ENCODE measurements at regions not wholly inside any gene's neighbourhood (a gene's known extent, or its start where the extent isn't known, plus 50 kb on each side); places are given as distances from the start of the nearest gene placed in this dataset.

DNA sequence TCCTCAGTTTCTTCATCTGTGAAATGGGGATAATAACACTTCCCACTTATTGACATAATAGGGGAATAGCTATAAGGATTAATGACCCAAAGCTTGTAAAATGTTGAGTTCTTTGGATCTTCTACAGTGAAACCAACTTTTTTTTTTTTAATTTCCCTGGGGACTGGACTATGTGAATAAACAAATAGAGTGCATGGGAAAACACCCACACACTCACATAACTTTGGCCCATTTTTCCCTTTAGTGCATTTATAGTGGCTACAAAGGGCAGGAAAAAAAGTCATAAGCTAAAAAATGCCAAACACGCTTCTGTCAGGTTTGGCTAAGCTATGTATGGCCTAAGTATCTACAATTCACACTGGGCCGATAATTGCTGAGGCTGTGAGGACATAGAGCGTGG lies 406.2 kb upstream of the JAG1 start:
- peak; percentile 44 to 90 for DNase-seq (ENCODE audit: low read depth in 2 of 2)

DNA sequence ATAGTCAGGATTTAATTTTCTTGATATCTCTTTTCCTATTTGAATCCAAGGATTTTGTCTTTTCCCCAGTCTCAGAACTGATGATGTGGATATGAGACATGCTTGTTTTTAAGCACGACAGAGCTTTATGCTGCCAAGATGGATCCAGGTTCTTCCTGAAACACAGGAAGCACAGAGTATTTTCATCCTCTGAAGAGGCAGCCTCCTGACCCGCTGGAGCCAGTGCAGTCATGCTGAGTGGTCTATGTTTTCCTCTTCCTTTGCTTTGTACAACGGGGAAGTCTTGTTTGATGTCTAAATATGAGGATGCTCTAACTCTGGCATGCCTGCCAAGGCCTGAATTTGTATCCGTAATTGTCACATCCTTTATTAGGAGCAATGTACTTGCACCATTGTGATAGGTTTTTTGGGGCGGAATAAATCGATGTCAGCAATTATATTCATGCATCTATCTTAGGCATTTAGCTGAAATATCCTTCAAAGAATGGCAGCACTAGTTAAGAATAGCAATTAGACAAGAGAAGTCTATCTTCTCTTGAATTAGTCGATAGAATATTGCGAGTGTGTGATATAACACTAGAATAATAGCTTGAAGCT lies 407.1 kb upstream of the JAG1 start:
- peak; percentile 80 to 98 for DNase-seq (ENCODE audit: low read depth in 2 of 2)

DNA sequence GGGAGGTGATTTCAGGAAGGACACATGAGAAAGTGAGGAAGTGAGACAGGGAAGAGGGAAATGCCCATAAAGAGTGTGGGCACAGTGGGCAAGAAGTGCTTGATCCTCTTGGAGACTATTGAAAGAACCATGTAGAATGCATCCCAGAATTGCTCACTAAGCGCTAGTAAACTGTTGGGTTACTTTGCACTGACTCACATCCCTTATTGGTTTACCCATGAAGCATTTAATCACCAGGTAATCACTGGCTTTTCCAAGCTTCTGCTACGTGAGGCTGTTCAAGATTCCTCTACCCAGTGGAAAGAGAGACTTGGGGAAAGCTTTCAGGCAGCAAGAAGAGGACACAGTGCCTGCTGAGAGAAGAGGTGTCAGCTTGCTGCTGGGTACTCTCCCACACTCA lies 410.0 kb upstream of the JAG1 start:
- DNase-seq (ENCODE audit: low read depth in 2 of 2) = peak in 1 of 2 donors; percentile 36

DNA sequence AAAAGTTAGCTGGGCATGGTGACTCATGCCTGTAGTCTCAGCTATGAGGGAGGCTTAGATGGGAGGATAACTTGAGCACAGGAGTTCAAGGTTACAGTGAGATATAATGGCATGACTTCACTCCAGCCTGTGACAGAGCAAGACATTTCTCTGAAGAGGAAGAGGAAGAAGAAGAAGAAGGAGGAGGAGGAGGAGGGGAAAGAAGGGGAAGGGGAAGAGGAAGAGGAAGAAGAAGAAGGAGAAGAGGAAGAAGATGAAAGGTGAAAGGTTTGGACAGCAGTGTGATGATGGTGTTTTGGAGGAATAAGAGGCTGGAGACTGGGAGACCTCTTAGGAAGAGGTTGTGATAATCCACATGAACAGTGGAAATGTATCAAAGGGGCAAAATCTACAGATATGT lies 410.7 kb upstream of the JAG1 start:
- DNase-seq (ENCODE audit: low read depth in 2 of 2) = no peak

DNA sequence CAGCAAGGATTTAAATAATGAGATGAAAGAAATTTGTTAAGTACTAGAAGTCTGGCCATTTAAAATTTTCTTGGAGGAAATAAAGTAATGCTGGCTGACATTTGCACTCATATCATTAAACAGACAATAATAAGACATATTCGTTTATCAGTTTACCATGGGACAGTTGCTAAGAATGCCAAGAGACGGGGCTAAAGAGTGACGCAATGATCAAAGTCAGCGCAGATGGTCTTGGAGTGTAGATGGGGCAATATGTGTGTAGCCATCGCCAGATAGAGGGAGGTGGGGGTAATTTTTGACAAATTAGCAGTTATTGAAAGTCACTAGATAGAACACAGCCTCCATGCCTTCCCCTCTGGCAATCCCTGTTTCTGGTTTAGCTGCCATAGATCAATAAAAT lies 413.2 kb upstream of the JAG1 start:
- DNase-seq (ENCODE audit: low read depth in 2 of 2) = no peak

DNA sequence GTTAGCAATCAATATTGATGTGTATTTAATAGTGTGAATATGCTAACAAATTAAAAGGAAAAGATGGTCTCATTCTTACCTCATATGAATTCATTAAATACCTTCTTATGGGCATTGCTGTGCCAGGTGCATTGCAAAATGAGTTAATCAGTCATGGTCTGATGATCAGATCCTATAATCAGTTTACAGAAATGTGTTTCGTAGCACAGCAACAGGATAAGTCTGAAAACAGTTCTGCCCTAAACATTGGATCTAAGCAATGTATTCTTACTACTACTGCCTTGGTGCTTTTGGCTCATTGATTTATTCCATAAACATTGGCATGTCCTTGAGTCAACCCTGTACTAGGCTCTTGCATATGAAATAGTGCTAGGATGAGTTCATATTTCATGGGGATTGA lies 417.0 kb upstream of the JAG1 start:
- no peak for DNase-seq (ENCODE audit: low read depth in 2 of 2)

DNA sequence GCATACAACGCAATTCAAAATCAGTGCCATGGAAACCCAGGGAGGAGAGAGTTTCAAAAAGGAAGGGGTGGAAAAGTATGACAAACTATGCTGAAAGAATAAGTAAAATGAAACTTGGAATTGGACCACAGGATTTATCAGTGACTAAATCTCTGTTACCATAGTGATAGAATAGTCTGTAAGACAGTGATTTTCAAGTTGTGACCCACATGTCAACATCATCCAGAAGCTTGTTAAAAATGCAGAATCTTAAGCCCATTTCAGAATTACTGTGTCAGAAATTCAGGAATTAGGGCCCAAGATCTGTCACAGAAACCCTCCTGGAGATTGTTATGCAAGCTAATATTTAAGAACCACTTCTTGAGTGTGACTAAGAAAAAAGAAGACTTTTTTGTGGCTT lies 417.7 kb upstream of the JAG1 start:
- DNase-seq (ENCODE audit: low read depth in 2 of 2) = peak in 1 of 2 donors; percentile 41

DNA sequence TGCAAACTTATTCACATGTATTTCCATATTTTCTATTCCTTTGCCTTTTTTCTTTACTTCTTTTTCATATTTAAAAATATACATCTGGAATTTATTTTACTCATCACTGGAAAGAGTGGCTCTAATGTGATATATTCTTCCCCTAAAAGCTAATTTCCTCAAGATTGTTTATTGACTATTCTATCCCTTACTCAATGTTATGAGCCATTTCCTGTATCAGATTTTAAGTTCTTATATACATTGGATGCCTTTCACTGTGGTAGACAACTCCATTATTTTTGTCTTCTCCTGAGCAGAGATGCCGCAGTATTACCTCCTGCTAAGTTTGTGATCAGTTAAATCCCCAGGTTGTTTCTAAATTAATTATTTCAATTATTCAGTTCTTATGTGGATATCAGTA lies 418.4 kb upstream of the JAG1 start:
- no peak for DNase-seq (ENCODE audit: low read depth in 2 of 2)

DNA sequence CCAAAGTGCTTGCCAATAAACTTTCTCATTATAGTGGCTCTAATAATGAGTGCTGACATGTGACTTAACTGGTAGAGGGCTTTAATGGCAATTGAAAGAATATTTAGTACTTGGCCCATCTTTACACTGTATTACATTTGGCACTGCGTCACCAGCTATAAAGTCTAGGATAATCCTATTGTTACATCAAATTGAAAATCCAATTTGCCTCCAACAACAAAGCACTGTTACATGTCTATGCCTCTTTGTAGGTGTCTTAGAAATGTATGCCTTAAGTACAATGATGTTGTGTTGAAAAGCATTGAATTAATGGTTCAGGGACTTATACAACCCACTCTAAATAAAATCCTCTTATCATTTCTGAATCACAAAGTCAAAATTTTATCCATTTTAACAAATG lies 420.4 kb upstream of the JAG1 start:
- no peak for DNase-seq (ENCODE audit: low read depth in 2 of 2)

DNA sequence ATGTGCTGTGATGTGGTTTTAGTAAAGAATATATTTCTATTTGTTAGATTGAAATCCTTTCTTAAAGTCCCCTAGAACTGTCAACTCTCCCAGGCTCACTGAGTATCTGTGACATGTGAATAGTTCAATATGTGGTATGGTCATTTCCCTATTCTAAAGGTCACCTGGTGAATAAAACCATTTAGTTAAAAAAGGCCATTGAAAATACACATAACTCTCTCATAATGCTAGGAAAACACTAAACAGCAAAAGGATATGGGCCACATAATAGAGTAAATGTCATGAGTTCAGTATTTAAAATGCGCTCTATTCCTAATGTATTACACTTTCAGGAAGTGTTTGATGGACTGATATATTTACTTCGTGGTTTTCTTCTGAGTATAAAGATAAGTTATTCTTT lies 420.9 kb upstream of the JAG1 start:
- no peak for DNase-seq (ENCODE audit: low read depth in 2 of 2)

DNA sequence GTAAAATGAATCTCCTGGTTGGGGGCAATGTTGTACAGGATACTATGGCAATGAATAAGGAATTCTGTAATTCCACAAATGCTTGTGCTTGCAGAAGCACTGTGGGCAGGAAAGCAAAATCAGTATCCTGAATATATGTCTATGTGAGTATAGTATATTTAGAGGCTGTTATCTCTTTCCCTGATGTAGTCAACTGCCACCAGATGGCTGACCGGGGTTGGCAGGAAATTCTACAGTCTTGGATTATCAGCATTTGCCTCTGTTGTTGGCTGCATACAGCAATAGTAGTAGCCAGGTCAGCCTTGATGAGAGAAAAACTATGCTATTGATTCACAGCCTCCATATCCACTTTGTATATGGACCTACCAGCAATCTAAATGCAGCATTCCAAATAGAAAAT lies 425.1 kb upstream of the JAG1 start:
- DNase-seq (ENCODE audit: low read depth in 2 of 2) = peak; percentile 12 to 70

DNA sequence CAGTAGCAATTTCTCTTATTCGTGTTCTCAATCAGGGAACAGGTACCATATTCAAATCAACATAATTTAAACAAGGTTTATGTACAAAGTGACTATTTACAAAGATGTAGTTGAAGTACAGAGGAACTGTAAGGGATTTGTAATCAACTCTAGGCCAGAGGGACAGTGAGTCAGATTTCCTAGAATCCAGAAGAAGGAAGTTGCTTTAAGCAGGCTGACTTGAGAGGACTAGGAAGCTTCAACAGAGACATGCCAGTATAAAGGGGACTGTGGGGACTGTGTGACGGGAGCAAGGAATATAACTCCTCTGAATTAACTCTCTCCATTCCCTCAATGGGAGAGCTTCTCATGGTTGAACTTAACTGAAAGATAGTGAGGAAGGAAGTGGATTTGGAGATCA lies 427.4 kb upstream of the JAG1 start:
- DNase-seq (ENCODE audit: low read depth in 2 of 2) = peak in 1 of 2 donors; percentile 83

DNA sequence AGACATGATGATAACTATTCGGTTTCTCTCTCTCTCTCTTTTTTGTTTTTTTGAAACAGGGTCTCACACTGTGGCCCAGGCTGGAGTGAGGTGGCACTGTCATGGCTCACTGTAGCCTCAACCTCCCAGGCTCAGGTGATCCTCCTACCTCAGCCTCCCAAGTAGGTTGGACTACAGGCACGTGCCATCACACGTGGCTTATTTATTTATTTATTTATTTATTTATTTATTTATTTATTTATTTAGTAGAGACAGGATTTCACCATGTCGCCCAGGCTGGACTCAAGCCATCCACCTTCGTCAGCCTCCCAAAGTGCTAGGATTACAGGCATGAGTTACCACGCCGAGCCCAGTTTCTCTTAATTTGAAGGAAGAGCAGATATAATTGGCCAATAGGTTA lies 427.9 kb upstream of the JAG1 start:
- no peak for DNase-seq (ENCODE audit: low read depth in 2 of 2)

DNA sequence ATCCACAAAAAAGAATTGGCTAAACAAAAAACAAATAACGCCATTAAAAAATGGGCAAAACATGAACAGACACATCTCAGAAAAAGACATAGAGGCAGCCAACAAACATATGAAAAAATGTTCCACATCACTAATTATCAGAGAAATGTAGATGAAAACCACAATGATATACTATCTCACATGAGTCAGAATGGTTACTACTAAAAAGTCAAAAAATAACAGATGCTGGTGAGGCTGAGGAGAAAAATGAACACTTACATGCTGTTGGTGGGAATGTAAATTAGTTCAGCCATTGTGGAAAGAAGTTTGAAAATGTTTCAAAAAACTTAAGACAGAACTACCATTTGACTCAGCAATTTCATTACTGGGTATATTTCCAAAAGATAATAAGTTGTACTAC lies 430.1 kb upstream of the JAG1 start:
- DNase-seq (ENCODE audit: low read depth in 2 of 2) = no peak

DNA sequence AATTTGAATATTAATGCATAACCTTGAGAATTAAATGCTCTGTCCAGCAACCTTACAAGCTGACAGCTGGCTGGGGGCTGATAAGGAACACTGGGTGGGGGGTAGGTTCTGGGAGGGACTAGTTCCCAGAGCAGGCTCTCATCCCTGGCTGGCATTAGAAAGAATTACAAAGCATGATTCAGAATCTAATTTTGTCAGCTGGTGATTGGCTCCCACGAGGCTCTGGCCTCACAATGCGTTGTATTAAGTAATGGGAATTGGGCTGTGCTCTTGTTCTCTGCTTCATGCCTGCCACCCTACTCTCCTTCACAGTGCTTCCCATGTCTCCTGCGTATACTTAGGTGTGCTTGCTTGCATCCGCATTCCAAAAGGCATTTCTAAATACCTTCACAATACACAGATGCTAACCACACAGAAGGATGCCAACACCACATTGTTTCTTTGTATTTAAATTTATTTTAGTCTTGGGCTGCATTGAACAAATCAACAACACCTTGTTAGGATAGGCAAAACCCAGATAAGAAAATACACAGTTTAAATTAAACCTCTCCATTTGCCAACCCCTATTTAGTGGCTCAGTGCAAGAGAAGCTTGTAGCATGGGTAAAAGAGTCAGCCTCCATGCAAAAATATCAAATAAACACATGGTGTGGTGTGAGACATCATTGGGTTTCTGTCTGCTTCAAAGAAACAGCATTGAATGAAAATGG lies 434.5 kb upstream of the JAG1 start:
- DNase-seq (ENCODE audit: low read depth in 2 of 2) = no peak

DNA sequence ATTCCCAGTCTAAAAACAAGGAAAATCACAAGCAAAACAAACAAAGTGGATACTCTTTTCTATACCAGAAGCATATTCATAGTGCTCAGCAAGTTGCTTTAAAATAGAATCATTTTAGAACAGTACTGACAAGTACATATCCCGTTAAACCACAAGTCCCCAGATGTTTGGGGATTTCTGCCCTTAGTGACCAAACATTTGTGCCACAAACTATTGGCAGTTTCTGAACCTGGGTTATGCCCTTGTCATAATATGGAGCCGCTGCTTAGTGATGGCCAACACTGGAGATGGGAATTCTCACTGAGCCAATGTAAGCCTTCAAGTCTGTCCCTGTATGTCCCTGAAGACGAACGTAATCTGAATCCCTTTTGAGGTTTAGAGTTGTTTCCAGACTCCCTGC lies 436.7 kb upstream of the JAG1 start:
- DNase-seq (ENCODE audit: low read depth in 2 of 2) = no peak

DNA sequence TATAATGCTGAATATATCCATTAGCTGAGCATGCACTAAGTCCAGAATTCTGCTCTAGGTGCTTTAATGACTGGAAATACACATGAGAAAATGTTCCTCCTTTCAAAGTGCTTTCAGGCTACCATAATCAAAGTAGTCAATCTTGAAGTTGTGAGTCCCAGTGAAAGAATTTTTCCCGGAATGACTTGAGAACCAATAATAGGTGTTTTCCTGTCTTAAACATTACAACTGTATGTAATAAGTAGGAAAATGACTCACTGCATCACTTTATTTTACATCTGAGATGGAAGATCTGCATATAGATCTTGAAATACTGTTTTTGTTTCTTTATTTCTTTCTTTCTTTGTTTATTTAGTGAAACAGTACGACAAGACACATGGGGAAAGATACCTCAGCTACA lies 437.4 kb upstream of the JAG1 start:
- DNase-seq (ENCODE audit: low read depth in 2 of 2) = peak in 1 of 2 donors; percentile 45

DNA sequence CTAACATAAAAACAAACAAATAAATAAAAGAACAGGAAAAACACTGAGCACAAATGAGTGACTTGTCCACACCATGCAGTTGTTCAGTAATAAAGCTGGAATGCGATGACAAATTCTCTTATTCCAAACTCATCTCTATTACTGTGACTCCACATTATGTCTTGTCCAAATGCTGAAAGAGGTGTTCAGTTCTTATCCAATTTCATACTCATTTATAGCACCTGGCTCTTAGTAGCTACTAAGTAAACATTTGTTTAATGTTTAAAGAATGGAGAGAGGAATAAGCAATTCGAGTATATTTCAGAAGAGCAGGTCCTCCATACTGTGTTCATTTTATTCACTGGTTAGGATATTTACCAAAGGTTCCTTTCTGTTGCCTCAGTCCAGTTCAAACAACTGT lies 439.0 kb upstream of the JAG1 start:
- DNase-seq (ENCODE audit: low read depth in 2 of 2) = no peak

DNA sequence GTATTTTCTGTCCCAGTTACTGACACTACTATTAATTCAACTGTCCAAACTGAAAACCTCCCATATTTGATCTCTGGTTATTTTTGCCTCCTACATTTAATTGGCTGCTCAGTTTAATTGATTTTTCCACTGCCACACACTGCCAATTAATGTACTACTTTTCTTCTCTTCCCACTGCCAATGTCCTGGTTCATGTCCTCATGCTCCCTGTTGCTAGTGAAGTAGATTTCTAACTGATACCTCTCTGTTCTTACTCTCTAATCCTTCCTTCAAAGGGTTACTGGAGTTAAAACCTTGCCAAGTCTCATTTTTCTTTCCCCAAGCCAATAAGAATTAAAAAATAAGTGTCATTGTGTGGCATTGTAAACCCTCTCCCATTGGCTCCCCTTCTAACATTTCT lies 440.6 kb upstream of the JAG1 start:
- DNase-seq (ENCODE audit: low read depth in 2 of 2) = no peak

DNA sequence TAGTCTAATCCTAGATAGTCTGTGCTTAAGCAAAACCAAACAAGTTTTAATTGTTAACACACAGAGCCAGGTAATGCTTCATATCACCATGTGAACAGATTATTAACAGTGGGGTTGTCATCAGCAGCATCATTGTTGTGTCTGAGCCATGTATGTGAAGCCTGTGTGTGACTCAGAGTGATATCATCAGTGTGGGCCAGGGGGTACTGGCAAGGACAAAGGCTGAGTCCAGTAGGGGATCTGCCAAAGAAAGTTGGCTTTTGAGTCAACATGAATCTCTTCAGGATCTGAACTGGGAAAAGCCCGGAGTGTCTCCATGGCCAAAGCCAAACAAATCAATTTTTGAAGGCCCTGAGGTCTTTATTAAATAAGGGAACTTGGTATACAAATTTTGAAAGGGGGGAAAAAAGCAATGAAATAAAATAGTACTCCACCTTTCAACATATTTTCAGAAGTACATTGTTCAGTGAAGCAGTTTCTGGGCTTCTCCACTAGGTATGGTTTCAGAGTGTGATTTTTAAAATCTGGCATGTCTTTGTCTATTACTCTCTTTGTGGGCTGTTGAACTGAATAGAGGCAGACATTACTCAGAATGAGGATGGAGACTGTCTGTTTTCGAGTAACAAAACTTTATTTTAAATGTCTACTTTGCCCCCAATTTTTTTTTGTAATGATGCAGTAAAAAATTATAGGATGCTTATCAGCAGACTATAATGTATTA lies 444.2 kb upstream of the JAG1 start:
- DNase-seq (ENCODE audit: low read depth in 2 of 2) = peak; percentile 50 to 92

DNA sequence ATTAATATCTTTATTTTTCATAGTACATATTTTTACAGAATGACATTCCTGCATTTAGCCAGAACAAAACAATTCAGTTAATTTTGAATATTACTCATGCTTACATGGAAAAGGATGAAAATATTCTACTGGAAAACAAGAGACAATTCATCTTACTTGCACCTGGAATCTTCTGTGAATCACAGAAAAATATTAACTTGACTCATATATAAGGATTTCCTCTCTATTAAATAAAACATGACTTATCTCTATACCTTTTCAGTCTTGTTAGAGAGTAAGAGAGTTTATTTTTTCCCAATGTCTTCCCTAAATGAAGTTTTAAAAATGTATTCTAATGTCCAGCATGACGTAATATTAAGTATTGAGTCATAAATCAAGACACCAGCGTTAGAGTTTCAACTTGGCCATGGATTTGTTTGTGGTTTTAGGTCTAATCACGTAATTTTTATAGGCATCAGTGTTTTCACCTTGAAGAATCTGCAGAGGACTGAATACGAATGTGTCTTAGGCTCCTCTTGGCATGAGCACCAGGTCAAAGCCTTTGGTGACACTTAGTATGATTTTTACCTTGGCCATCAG lies 445.1 kb upstream of the JAG1 start:
- peak in 1 of 2 donors; percentile 61 for DNase-seq (ENCODE audit: low read depth in 2 of 2)

DNA sequence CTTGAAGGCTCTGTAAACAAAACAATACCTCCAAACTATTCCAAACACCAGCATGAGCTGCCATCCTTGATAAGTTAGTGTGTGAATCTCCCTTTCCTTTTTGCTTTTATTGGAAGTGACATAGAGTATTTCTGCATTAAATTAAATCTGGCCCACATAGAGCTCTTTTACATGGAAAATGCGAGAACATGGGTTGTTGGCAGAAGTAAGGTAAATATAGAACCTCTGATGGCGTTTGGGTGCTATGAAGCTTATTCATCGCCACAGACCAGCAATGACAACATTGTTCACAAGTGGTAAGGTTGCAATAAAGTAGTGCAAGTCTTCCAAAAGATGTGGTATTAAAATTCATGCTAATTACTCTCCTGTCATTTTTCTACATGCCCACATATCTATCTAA lies 445.8 kb upstream of the JAG1 start:
- DNase-seq (ENCODE audit: low read depth in 2 of 2) = no peak

DNA sequence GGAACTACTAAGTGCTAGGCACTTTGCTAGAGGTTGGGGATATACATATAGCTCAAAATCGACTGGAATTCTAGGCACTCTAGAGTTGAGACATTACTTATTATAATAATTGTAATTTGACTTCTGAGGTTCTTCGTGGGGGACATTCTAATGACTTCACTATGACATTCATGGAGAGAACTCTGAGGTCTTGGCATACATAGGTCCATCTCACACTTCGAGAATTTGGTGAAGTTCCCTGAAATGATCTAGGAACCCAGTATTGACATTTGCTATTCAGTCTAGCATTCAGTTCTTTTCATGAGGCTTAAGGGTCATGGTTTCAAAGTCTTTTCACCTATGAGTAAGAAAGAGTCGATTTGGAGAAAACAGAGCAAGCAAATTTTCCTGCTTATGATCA lies 446.6 kb upstream of the JAG1 start:
- DNase-seq (ENCODE audit: low read depth in 2 of 2) = no peak

Measured in lung microvascular endothelial cell (primary cell).